ENCODE measurements at regions not wholly inside any gene's neighbourhood (a gene's known extent, or its start where the extent isn't known, plus 50 kb on each side); places are given as distances from the start of the nearest gene placed in this dataset.

- DNase-seq = no peak
These were observed 238.3 kb upstream of the MVB12B start for GRCh38 chr9:126088336-126088735.

- DNase-seq = no peak
These were observed 236.8 kb upstream of the MVB12B start for GRCh38 chr9:126089789-126090188.

- peak in 1 of 56 donors; percentile 17 for DNase-seq
These were observed 232.9 kb upstream of the MVB12B start for GRCh38 chr9:126093771-126094170.

- no peak for DNase-seq
These were observed 231.0 kb upstream of the MVB12B start for GRCh38 chr9:126095546-126096190.

GRCh38 chr9:126096340-126096739, 230.3 kb upstream of the MVB12B start:
- DNase-seq = no peak

- DNase-seq = no peak
These were observed 228.9 kb upstream of the MVB12B start for GRCh38 chr9:126097679-126098078.

- DNase-seq = no peak
These were observed 220.2 kb upstream of the MVB12B start for GRCh38 chr9:126106404-126106803.

- DNase-seq = no peak
These were observed 218.9 kb upstream of the MVB12B start for GRCh38 chr9:126107693-126108092.

- no peak for DNase-seq
These were observed 218.4 kb upstream of the MVB12B start for GRCh38 chr9:126108240-126108639.

- no peak for DNase-seq
These were observed 217.1 kb upstream of the MVB12B start for GRCh38 chr9:126109575-126109974.

- no peak for DNase-seq
These were observed 215.1 kb upstream of the MVB12B start for GRCh38 chr9:126111556-126111955.

- DNase-seq = no peak
These were observed 214.4 kb upstream of the MVB12B start for GRCh38 chr9:126112135-126112720.

- no peak for DNase-seq
These were observed 213.5 kb upstream of the MVB12B start for GRCh38 chr9:126113176-126113575.

GRCh38 chr9:126113756-126114408, 212.7 kb upstream of the MVB12B start:
- DNase-seq = no peak

GRCh38 chr9:126114409-126114760, 212.2 kb upstream of the MVB12B start:
- DNase-seq = no peak

GRCh38 chr9:126114850-126115460, 211.7 kb upstream of the MVB12B start:
- DNase-seq = no peak

GRCh38 chr9:126116351-126117157, 210.1 kb upstream of the MVB12B start:
- no peak for DNase-seq

- no peak for DNase-seq
These were observed 209.5 kb upstream of the MVB12B start for GRCh38 chr9:126117158-126117425.

- DNase-seq = no peak
These were observed 209.0 kb upstream of the MVB12B start for GRCh38 chr9:126117631-126118030.

GRCh38 chr9:126119731-126120130, 206.9 kb upstream of the MVB12B start:
- DNase-seq = no peak

- DNase-seq = no peak
These were observed 203.6 kb upstream of the MVB12B start for GRCh38 chr9:126122901-126123616.
